ENCODE measurements at regions not wholly inside any gene's neighbourhood (a gene's known extent, or its start where the extent isn't known, plus 50 kb on each side); places are given as distances from the start of the nearest gene placed in this dataset.

GRCh38 chr3:76788206-76788605, 251.7 kb upstream of the ROBO2 start:
- TF ChIP-seq POLR2A (IDR thresholded peaks at IDR 0.05; ENCODE audit: low read depth, low read length) = no peak
- no peak for TF ChIP-seq PAX5 (IDR thresholded peaks at IDR 0.05; ENCODE audit: borderline replicate concordance, low read depth, low read length)
- TF ChIP-seq SPI1 (IDR thresholded peaks at IDR 0.05; ENCODE audit: borderline replicate concordance, insufficient read depth, low read depth, low read length) = no peak
- TF ChIP-seq HDAC6 (IDR thresholded peaks at IDR 0.05; ENCODE audit: unreplicated experiment) = no peak
- TF ChIP-seq SRF (IDR thresholded peaks at IDR 0.05; ENCODE audit: low read depth in 2 of 2, low read length in 2 of 2) = no peak
- no peak for TF ChIP-seq ZNF592 (IDR thresholded peaks at IDR 0.05)
- TF ChIP-seq, protein P1, sequence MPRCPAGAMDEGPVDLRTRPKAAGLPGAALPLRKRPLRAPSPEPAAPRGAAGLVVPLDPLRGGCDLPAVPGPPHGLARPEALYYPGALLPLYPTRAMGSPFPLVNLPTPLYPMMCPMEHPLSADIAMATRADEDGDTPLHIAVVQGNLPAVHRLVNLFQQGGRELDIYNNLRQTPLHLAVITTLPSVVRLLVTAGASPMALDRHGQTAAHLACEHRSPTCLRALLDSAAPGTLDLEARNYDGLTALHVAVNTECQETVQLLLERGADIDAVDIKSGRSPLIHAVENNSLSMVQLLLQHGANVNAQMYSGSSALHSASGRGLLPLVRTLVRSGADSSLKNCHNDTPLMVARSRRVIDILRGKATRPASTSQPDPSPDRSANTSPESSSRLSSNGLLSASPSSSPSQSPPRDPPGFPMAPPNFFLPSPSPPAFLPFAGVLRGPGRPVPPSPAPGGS (IDR thresholded peaks at IDR 0.05; ENCODE audit: borderline replicate concordance, insufficient read depth, low read depth, low read length, poor library complexity, severe bottlenecking) = no peak
- TF ChIP-seq NFYB (IDR thresholded peaks at IDR 0.05; ENCODE audit: insufficient read depth, low read depth, low read length) = no peak
- no peak for TF ChIP-seq NFYA (IDR thresholded peaks at IDR 0.05; ENCODE audit: borderline replicate concordance, low read depth, low read length)
- no peak for TF ChIP-seq POU2F2 (IDR thresholded peaks at IDR 0.05; ENCODE audit: borderline replicate concordance, low read depth, low read length)
- TF ChIP-seq NFXL1 (IDR thresholded peaks at IDR 0.05; ENCODE audit: borderline replicate concordance) = no peak
- TF ChIP-seq ZBTB40 (IDR thresholded peaks at IDR 0.05; ENCODE audit: borderline replicate concordance) = no peak
- TF ChIP-seq IKZF2 (IDR thresholded peaks at IDR 0.05) = no peak
- no peak for TF ChIP-seq MEF2A (IDR thresholded peaks at IDR 0.05; ENCODE audit: insufficient read depth, low read depth, low read length)
- Histone ChIP-seq H3K36me3 (ENCODE audit: control insufficient read depth in 2 of 2, insufficient read depth in 2 of 2, low read length in 1 of 2) (no peaks in the 10 kb centered on the region), H3K4me3 (no peak overlapping the region), H2AFZ (ENCODE audit: control insufficient read depth, low read depth, low read length) (no peak overlapping the region), H3K79me2 (ENCODE audit: control insufficient read depth, insufficient read depth, low read length) (no peaks in the 10 kb centered on the region), H3K4me1 (ENCODE audit: control insufficient read depth, insufficient read depth, low read length) (no peaks in the 10 kb centered on the region), H3K9ac (ENCODE audit: control insufficient read depth, insufficient read depth, low read length) (no peak overlapping the region), H3K4me2 (ENCODE audit: control insufficient read depth, insufficient read depth) (no peak overlapping the region), H3K9me3 (replicated peaks; ENCODE audit: control insufficient read depth, insufficient read depth, low read length) (no peaks in the 10 kb centered on the region), H3K27ac (ENCODE audit: control insufficient read depth, insufficient read depth) (no peak overlapping the region), H4K20me1 (ENCODE audit: control insufficient read depth, insufficient read depth) (no peaks in the 10 kb centered on the region), H3K27me3 (replicated peaks in 1 of 2; ENCODE audit: control insufficient read depth in 2 of 2, insufficient read depth in 2 of 2, low read length in 1 of 2) (no peaks in the 10 kb centered on the region)
- ChIA-PET POLR2A (no interaction called here), SMC1A (ENCODE audit: uncharacterized antibody, unreplicated experiment) (no interaction called here), CTCF (no interaction called here), RAD21 (ENCODE audit: unreplicated experiment) (no interaction called here)
- in situ Hi-C loops (cut with MboI) (no loop called here), intact Hi-C loops (cut with micrococcal nuclease; ENCODE audit: unreplicated experiment) (no loop called here)
- no peak for ATAC-seq
- no peak for DNase-seq (ENCODE audit: low read depth, low spot score)
- FAIRE-seq = no peak
- BruUV-seq (replicated peaks) = no TSS peak
